GM19467 (cell line): ENCODE measurements at regions not wholly inside any gene's neighbourhood (a gene's known extent, or its start where the extent isn't known, plus 50 kb on each side); places are given as distances from the start of the nearest gene placed in this dataset.

ENCODE experiments used
- ATAC-seq: cut with Tn5 transposase; IDR thresholded peaks from one replicate; pipeline ENCODE4 v1.9.1; 2021; ENCODE audit warnings: mild to moderate bottlenecking, moderate library complexity; ENCODE audit not compliant: unreplicated experiment

DNA sequence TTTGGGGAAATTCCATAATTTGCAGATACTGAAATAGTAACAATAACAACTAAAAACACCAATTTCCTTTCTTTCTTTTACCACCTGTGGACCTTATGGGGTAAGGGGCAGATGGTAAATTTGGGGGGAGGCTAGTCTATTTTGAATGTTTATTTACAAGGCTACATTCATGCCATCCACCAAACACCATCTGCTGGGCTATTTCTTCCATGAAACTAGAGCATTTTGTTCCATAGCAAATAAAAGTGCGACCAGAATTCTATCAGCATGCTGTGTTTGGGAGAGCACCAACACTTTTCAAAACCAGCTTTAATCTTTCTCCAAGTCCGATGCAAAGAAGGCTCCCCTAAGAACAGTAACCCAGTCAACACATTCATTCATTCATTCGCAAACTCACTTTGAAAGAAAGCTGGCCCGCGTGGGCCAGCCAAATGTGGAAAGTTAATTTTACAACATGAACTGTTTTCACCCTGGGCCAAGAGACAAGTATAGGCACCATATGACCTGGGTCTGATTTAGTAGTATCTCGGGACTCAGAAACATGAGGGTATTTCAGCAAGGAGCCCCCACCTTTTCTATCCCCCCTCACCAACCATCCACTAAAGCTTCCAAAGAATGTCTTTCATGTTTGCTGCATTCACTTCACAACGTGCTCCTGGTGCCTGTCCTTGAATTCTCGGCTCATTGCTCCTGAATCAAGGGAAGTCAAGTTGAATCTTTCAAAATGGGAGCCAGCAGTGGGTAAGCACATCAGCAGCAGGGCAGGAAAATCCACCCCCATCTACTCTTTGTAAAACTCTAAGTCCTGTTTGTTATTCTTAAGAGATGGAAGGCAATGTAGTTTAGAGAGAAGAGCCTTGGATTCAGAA, 210.6 kb downstream of the C1D start:
- no peak for ATAC-seq

DNA sequence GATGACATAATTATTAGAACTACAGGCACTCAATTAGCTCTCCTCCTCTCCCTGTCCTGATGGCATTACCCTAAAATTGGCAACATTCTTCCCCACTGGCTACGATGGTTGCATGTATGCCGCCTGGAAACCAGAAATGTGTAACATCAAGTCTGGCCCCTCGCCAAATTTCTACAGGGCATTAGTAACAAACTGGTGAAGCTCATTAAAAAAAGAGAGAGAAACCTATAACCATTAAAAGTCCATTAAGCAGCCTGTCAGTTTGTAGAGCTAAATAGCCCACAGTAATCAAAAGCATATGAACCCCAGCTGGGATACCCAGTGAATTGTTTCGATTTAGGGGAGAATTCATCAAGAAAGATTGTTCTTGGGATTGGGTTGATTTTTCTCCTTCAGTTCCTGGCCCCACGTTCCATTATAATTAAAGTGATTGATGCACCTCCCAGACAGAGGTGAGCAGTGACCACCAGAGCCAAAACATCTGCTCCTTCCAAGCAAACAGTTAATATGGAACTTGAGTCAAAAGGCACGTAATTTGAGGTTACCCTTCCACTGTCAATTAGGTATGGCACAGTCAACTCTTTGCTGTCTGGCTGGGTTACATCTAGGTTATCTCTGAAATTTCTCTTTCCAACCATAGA, 208.6 kb downstream of the C1D start:
- no peak for ATAC-seq

DNA sequence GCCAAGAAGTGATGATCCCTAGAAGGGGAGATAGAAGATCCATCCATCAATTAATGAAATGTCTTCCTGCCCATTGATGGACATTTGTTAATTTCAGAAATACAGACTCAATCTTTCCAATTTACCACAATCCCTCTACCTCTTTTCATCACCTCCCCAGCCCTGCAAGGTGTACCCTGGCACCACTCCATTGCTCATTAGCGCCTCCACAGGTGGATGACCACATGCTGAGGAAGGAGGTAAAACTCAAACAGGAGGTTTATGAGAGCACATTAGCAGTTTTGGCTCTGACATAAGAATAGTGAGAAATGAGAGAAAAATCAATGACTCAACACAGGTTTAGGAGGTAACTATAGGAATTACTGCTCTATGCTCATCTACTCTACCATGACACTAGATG, 208.0 kb downstream of the C1D start:
- no peak for ATAC-seq

DNA sequence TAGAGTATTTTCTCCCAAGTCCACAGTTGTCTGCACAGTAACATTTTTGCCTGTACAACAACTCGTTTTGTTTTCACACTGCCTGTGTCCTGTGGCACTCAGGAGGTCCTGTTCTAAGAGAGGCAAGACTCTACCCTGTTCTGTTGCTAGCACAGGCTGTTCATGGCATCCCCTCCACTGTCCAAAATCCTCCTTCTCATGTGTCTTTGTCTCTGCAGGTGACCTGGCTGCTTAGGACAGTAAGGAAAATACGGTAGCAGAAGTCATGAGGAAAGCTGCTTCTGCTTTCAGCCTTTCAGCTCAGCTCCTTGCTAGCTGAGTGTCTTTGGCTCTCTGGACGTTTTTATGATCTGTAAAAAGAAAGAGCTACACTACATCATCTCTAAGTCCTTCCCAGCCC, 205.9 kb downstream of the C1D start:
- ATAC-seq, result no peak

DNA sequence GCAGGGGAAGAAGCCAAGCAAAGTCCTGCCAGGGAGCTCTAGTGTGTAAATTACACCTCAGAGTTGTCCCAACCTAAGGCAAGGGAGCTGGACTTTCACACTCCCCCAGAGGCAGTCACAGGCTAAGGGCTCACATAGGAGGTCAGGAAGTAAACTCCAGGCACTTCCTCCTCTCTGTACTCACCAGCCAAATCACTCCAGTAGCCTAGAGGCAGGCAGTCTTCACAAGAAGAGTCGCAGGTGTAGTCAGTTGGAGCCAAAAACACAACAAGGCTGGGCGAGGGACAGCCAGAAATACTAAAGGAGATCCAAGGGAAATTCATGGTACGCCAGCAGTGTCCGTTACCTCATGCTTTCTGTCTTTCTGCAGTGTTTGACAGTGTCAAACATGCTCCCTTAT, 205.0 kb downstream of the C1D start:
- ATAC-seq, result no peak

DNA sequence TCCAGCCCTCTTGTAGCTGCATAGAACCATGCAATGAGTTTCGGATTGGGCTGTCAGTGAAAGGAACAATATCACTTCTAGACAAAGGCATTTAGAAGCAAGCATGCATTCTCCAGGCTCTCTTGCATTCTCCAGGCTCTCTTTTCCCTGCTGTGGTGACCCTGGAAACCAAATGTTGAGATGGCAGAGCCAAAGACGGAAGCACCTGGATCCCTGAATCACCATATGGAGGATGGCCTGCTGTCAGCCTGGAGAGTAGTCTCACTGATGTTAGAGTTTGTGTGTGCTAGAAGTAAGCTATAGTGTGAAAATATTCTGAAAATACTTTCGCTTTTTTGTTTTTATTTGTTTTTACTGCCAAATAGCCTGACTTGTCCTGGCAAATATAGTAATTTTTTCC, 203.9 kb downstream of the C1D start:
- ATAC-seq, result no peak

DNA sequence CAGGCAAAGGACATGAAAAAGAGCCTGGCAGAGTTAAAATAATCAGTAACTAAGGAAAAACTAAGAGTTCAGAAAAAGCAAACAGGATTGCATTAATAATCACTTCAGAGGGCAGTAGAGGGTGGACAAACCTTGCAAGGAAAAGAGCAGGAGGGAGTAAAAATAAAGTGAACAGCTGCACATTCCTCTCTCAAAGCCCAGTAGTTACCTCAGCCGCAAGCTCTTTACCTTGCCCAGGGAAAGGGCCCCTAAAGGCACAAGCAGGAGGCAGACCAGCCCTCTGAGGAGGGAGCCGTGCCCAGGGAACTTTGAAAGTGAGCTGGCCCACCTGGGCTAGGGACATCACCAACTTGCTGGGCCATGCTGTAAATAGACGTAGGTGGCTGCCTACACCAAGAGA, 196.9 kb downstream of the C1D start:
- no peak for ATAC-seq

DNA sequence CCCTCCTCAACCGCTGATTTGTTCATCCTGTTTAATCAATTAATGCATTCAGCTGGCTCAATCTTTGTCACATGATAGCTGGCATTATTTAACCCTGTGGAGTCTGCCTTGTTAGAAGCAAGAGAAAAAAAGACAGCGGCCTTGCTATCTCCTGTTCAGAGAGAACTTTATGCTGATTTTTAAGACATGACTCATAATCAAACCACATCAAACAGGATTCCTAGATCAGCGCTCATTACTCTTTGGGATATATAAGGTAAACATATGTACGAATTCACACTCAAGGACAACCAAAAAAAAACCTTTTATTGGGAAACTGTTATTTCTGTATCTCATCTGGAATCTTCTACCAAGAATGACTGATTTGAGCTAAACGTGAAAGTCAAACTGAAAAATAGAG, 195.1 kb downstream of the C1D start:
- no peak for ATAC-seq

DNA sequence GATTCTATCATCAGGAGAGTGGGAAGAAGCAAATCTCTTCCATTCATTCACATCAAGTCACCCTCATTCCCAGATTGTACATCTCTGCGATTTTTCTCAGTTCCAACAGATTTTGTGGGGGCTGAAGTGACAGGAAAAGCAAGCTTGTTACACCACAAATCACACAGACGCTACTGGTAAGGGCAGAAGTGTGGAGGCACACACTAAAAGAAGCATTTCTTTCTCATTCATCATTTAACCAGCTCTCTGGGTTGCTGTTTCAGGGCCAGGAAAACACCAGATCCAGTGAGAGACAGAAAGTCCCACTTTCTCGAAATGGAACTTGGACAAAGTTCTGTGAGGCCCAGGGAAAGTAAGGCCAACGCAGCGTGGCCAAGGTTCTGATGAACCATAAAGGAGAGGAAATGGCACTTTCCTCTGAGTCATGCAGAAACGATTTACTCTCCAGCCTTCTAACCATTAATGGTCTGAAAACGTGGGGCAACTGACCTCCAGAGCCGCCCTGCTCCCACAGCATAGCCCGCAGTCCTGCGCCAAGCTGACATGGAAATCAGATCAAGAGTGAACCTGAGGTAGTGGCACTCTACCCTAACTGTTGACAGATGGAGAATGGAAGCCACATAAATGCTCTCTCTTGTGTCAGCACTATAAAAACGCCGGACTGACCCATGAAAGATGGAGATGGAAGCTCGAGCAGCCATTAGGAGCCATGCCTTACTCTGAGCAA, 191.0 kb downstream of the C1D start:
- ATAC-seq, result no peak

DNA sequence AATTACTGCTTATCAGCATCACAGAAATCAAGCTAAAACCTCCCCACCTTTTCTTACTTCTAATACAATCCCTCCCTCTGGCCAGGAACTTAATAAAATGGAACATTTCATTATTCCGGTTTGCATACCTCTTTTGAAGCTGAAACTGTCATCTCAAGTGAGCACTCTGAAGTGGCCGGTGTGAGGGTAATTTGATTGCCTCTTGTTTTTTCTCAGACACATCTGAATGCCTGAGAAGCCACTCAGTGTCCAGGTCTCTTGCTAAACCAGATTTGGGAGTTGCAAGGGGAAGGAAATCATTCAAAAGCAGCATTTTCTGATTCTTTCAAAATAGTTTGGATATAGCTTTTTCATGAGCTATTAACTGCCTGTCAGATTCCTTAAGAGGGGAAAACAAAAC, 190.3 kb downstream of the C1D start:
- no peak for ATAC-seq

DNA sequence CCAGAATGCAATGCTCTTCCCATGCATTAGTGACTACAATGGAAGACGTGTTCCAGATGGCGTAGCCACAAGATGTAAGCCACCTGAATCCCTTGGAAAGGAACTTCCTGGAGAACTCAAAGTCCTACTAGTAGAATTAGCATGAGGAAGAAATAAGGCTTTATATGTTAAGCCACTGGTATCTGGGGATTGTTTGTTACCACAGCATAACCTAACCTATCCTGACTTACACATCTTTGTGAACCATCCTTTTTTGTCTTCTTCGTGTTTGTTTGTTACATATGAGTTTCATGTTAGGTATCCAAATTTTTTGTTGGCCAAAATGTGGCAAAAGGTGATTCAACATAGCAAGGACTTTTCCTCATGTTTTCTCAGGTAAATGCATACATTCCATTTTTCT, 188.9 kb downstream of the C1D start:
- ATAC-seq, result no peak

DNA sequence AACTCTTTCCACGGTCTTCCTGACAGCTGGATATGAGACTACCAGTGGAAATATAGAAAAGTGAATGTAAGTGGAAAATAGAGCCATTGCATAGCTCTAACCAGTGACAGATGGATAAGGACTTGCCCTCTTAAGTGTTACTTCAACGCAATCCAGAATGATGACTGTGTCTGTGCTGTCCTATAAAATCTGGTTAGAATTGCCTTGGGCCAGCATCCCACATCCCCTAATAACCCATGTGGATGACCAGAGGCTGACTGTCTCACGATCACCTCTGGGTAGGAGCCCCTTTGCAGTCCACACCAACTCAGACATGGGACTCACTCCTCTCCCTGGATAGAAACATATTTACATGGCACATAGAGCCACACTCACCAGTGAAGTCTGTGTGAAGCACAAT, 186.6 kb downstream of the C1D start:
- ATAC-seq, result no peak

DNA sequence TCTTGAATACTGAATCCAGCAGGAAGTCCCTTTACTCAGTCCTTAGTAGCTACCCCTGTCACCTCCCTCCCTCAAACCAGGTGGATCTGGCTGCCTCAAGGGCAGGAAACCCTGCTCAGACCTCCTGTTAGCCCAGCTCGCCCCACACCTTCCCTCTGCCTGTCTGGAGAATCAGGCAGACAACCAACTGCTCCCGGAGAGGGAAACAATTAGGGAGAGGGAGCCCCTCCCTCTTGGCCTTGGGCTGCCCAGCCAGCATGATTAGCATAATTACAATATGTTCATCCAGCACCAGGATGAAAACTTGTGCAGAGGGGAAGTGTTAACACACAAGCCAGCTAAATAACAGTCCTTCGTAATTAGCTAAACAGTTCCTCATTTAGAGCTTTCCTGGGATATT, 185.5 kb downstream of the C1D start:
- ATAC-seq, result no peak

DNA sequence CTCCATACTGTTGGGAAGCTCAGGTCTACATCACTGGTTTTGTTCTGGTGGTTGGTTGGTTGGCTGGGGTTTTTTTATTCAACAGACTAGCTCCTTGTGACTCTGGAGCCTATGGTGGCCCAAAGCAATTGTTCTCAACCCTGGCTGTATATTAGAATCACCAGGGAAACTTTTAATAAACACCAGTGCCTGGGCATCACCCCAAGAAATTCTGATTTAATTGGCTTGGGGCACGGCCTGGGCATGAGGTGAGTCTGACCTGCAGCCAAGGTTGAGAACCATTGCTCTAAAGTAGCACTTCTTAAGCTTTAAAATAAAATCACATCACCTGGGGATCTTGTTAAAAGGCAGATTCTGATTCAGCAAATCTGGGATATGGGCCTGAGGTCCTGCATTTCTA, 184.1 kb downstream of the C1D start:
- ATAC-seq, result no peak

DNA sequence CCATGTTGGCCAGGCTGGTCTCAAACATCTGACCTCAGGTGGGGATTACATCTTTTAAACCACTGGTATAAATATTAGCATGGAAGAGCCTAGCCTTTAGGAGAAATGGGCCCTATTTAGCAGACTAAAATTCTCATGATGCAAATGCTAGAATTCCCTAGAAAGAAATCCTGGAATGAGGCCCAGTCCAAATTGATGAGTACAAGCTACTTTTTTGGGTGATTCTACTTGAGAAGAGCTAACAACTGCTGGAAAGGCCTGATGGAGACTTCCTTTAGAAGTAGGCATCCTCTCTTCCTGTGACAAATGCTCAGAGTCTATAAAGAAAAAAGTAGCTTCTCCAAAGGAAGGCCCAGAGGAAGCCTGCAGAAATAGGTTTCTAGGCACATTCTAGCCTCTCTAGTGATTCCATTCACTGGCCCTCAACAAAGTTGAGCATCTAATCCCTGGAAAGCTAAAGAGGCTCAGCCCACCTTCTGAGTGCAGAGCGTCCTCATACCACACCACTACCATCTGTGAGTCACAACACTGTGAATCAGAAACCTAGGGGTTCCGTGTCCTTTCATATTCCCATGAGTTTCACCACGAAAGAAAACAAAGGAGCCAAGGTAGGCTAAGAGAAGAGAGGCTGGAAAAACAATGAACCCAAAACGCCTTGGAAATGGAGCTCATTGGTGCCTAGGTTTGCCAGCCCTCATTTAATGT, 183.1 kb downstream of the C1D start:
- no peak for ATAC-seq

DNA sequence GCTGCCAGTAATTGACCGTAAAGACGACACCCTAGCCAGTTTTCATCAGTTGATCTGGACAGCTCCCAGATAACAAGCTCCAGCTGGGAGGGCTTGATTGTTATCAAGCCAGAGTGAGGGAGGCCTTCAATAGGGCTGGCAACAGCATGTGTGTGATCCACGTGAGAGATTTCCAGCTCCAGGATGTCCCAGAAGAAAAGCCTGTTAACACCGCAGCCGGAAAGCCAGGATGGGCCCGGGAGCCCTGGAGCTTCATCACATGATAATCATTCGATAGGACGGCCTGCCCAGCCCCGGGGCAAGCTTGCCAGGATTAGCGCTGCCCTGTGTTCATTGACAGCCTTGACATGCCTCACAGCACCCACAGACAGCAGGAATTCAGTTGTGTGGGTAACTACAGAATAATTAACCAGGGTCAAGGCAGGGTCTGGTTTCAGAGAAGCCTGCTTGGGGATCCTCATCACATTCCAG, 182.5 kb downstream of the C1D start:
- no peak for ATAC-seq

DNA sequence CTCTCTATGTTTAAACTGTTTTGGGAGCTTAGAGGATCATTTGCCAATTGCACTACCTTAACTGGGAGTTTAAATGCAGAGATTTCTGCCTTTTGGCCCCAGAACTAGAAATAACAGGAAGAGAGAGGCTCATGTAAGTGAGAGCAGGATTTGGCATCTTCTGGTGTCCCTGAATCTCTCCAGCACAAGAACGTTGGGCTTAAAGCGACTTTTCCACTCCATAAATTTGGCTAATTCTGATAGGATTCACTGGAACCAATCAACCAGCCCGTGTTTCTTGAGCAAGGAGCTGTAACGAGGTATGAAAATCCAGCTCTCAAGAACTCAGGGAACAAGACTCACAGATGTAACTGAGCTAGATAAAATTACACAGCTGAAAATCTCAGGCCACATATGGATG, 181.0 kb downstream of the C1D start:
- no peak for ATAC-seq

DNA sequence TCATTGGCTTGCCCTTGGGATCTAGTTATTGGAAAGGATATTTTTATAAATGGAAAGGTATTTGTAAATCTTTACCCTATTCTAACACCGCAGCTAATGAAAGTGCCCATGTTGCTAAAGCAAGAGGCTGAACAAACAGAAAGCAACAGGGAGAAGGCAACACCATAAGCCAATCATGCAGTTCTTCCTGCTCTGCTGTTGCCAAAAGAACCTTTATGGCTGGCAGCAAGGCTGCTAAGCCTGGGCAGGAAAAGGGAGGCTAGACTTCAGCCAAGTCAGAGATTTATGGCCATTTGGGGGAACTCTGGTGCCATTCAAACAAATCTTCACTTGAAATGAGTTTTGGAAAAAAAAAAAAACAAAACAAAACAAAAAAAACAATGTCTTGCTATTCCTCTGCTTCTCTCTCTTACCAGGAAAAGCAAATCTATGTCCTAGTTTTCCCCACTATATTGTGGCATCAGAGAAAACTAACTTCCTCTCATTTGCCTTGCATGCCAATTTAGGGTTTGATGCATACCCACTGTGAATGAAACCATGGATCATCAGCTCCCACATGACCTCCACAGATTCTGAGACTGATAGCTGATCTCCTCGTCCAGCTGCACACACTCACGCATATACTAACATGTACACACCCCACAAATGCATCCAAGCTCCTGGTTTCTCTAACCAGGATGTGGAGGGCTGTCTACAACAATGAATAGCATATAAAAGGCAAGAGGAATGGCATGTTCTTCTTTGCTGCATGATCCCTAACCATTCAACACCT, 179.3 kb downstream of the C1D start:
- ATAC-seq, result no peak

DNA sequence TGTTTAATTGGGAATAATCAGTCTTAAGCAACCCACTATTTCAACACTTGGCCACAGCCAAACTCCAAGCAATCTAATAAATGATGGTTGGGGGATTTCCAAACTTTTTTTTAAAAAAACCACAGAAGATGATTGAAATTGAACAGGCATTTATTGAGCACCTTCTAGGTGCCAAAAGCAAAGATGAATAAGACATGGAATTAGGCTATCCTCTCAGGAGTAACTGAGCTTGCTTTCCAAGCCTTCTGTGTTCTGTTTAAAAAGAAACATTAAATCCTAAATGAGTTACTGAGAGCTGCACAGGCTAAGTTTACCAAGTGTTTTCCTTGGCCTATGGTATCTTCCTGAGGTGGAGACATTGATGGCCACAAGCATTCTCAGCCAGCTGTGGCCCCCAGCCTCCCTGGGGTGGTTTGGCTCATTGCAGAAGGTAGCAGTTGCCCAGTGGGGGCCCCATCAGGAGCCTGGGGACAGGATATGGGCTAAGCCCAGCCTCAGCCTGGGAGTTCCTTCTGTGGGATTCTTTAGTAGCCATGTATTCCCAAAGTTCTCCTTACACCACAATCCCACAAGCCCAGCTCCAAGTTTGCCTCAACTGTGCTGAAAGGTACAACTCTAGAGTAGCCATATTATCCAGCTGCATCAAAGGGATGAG, 174.3 kb downstream of the C1D start:
- no peak for ATAC-seq

DNA sequence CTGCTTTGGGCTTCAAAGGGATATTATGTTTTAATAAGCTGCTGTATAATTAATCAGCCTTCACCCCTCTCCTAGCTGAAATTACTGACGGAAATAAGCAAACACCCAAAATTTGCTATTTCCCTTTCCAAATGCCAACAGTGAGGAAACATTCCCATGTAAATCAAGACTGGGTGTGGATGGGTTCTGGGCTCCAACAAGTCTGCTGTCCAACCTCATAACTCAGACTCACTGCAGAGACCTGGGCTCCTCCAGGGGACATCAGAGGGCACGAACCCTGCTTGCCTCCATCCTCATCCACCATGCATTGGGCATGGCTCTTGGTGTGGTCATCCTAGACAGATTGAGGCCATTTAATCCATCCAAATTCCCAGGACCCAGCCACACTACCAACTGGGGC, 173.7 kb downstream of the C1D start:
- ATAC-seq, result no peak
